K562 (cell line): ENCODE measurements at regions not wholly inside any gene's neighbourhood (a gene's known extent, or its start where the extent isn't known, plus 50 kb on each side); places are given as distances from the start of the nearest gene placed in this dataset.

Experiments
- ATAC-seq: fragments of 200-7000 bp; cut with Tn5 transposase; 3 replicates; pipeline ENCODE4 v1.9.1; 2020; ENCODE audit warnings: moderate library complexity
- BruUV-seq: library from RNA; stranded (reverse); fragments of 400-500 nt; replicated peaks from 2 replicates; lab custom pipeline; 2021; lab: Mats Ljungman, UMichigan
- CTCF ChIA-PET: fragments of 300-600 bp; formaldehyde crosslinking; extraction: SDS; loops from one replicate; lab custom pipeline; 2021; ENCODE audit warnings: low intra/inter-chr PET ratio; lab: Yijun Ruan, JAX
- POLR2A ChIA-PET: fragments of 300-600, 350-650 bp; sonication (Branson Sonifier 250); formaldehyde crosslinking; extraction: SDS; loops from one replicate; lab custom pipeline; 2021; ENCODE audit warnings: antibody characterized with exemption, inconsistent platforms; lab: Yijun Ruan, JAX
- DNase-seq, 4 experiments: peaks; one replicate each; pipeline versions ENCODE4 v3.0.0 to v3.0.0-alpha.2; 2011 to 2018; ENCODE audit warnings: low spot score in 3 of 4, mixed read lengths in 3 of 4; ENCODE audit errors: extremely low read depth in 1 of 4
- FAIRE-seq: peaks from 2 replicates; lab custom pipeline; 2011; peaks lifted over from hg19 to GRCh38; lab: Jason Lieb, UNC
- H2AFZ ChIP-seq: 2 replicates; pipeline ENCODE4 v1.6.0; 2011; ENCODE audit warnings: low read depth, low read length, control low read depth, inconsistent platforms
- H3K27ac ChIP-seq: fragments of 200-600 bp; 3 replicates; pipeline ENCODE4 v1.8.0; 2011; ENCODE audit warnings: low read depth, mild to moderate bottlenecking, control low read depth, inconsistent platforms, low read length, moderate library complexity, mixed read lengths; ENCODE audit errors: extremely low read depth
- H3K27me3 ChIP-seq, 2 experiments: fragments of 300-600 bp in 1 of 2; 2 replicates in 1 of 2; 3 replicates in 1 of 2; pipeline versions ENCODE4 v1.6.0 to v1.8.0; 2011; ENCODE audit warnings: inconsistent platforms in 2 of 2, low read length in 2 of 2, mild to moderate bottlenecking in 1 of 2, mixed read lengths in 1 of 2, moderate library complexity in 1 of 2; ENCODE audit not compliant: control insufficient read depth in 2 of 2, insufficient read depth in 2 of 2
- H3K36me3 ChIP-seq: fragments of 300-600 bp; 3 replicates; pipeline ENCODE4 v1.8.0; 2011; ENCODE audit warnings: mild to moderate bottlenecking, low read length, inconsistent platforms; ENCODE audit not compliant: control insufficient read depth, insufficient read depth
- H3K4me1 ChIP-seq, 2 experiments: fragments of 200-600 bp in 1 of 2; replicated peaks in 1 of 2; 2 replicates in 1 of 2; 3 replicates in 1 of 2; pipeline versions ENCODE4 v1.5.1 to v1.8.0; 2011; ENCODE audit warnings: inconsistent platforms in 2 of 2, low read length in 2 of 2, mild to moderate bottlenecking in 1 of 2, mixed read lengths in 1 of 2, moderate library complexity in 1 of 2; ENCODE audit not compliant: control insufficient read depth in 2 of 2, insufficient read depth in 2 of 2
- H3K4me2 ChIP-seq: 2 replicates; pipeline ENCODE4 v1.6.1; 2011; ENCODE audit warnings: low read length, control low read depth, inconsistent platforms, mixed read lengths; ENCODE audit not compliant: insufficient read depth
- H3K4me3 ChIP-seq: fragments of 200-600 bp; sonication (generic), shearing (Covaris generic); 2 replicates; pipeline ENCODE4 v1.5.1; 2016; ENCODE audit warnings: control low read depth, inconsistent platforms
- H3K79me2 ChIP-seq: fragments of 200-600 bp; 3 replicates; pipeline ENCODE4 v1.8.0; 2011; ENCODE audit warnings: low read length, inconsistent platforms; ENCODE audit not compliant: control insufficient read depth, insufficient read depth
- H3K9ac ChIP-seq, 2 experiments: 2 replicates each; pipeline versions ENCODE4 v1.6.0 to v1.6.1; 2011; ENCODE audit warnings: low read depth in 2 of 2, low read length in 2 of 2, control low read depth in 1 of 2, inconsistent platforms in 1 of 2, mild to moderate bottlenecking in 1 of 2, mixed read lengths in 1 of 2; ENCODE audit not compliant: insufficient read depth in 1 of 2
- H3K9me1 ChIP-seq: one replicate; pipeline ENCODE4 v1.6.0; 2011; ENCODE audit warnings: inconsistent platforms, mild to moderate bottlenecking, low read length, moderate library complexity; ENCODE audit not compliant: control insufficient read depth, insufficient read depth
- H3K9me3 ChIP-seq: replicated peaks from 2 replicates; pipeline ENCODE4 v1.5.1; 2011; ENCODE audit warnings: low read depth, low read length, inconsistent platforms; ENCODE audit not compliant: control insufficient read depth, insufficient read depth
- H4K20me1 ChIP-seq: replicated peaks from 2 replicates; pipeline ENCODE4 v1.6.1; 2011; ENCODE audit warnings: low read length, inconsistent platforms, mixed read lengths; ENCODE audit not compliant: control insufficient read depth, insufficient read depth
- ATF1 ChIP-seq, 2 experiments: fragments of 450-650 bp in 1 of 2; IDR thresholded peaks; 2 replicates each; pipeline ENCODE4 v1.6.1; 2016; ENCODE audit warnings: missing compliant biosample characterization in 1 of 2, missing genetic modification characterization in 1 of 2
- BRCA1 ChIP-seq, 2 experiments: fragments of 450-650 bp in 1 of 2; sonication (generic) in 1 of 2; formaldehyde crosslinking in 1 of 2; IDR thresholded peaks; 2 replicates each; pipeline versions ENCODE4 v1.5.0 to v1.6.1; 2017 to 2020; ENCODE audit warnings: mild to moderate bottlenecking in 1 of 2, missing genetic modification reagents in 1 of 2
- DDX20 ChIP-seq: fragments of 450-650 bp; IDR thresholded peaks from 2 replicates; pipeline ENCODE4 v1.6.1; 2016; ENCODE audit warnings: missing genetic modification characterization, low read depth, mild to moderate bottlenecking, missing compliant biosample characterization, moderate library complexity
- GTF2F1 ChIP-seq: IDR thresholded peaks from 2 replicates; pipeline ENCODE4 v1.6.1; 2011; ENCODE audit warnings: low read depth, low read length, improper control_type of control experiment
- NFYB ChIP-seq: IDR thresholded peaks from 2 replicates; pipeline ENCODE4 v1.6.1; 2011; ENCODE audit warnings: mild to moderate bottlenecking, moderate library complexity; ENCODE audit not compliant: insufficient read length; ENCODE audit errors: extremely low read depth
- RHOXF2B ChIP-seq: fragments of 250-450 bp; sonication (Bioruptor Pico); conservative IDR thresholded peaks from 2 replicates; pipeline ENCODE4 v1.5.1; 2021
- SREBF1 ChIP-seq: fragments of 150-350 bp; IDR thresholded peaks from 2 replicates; pipeline ENCODE4 v1.6.1; 2014; ENCODE audit warnings: antibody characterized with exemption, low read depth, low read length, borderline replicate concordance
- TAF15 ChIP-seq: fragments of 200-400 bp; formaldehyde crosslinking; IDR thresholded peaks from 2 replicates; pipeline ENCODE4 v1.6.1; 2017; ENCODE audit warnings: mild to moderate bottlenecking, low read depth, low read length, moderate library complexity
- XRCC3 ChIP-seq: fragments of 450-650 bp; IDR thresholded peaks from 2 replicates; pipeline ENCODE4 v1.6.1; 2017; ENCODE audit warnings: mild to moderate bottlenecking, moderate library complexity
- XRCC4 ChIP-seq: IDR thresholded peaks from one replicate; pipeline ENCODE4 v1.6.1; 2011; ENCODE audit not compliant: insufficient read depth, insufficient read length; ENCODE audit errors: extremely low read depth
- ZNF57 ChIP-seq: fragments of 450-650 bp; formaldehyde crosslinking; IDR thresholded peaks from 2 replicates; pipeline ENCODE4 v1.4.0; 2020; ENCODE audit warnings: mild to moderate bottlenecking, moderate library complexity
- WGBS: fragments of 100-300 bp; shearing (Covaris generic); methylation state at CpG from one replicate; pipeline ENCODE4 v1.1.6; 2016; ENCODE audit warnings: low coverage, mixed read lengths; ENCODE audit not compliant: insufficient coverage; ENCODE audit errors: missing lambda C conversion rate; 5-methylcytosine and 5-hydroxymethylcytosine counted together
- in situ Hi-C: fragments of 300-500 bp; cut with MboI; formaldehyde crosslinking; loops from 4 replicates; pipeline ENCODE4 v1.15.0; 2018; ENCODE audit warnings: inconsistent platforms, mixed read lengths
- intact Hi-C: fragments of 100-400 bp; cut with micrococcal nuclease; formaldehyde crosslinking; loops from 2 replicates; pipeline ENCODE4 v1.14.2; 2022
- TF ChIP-seq, protein P1 (sequence below): IDR thresholded peaks from 2 replicates; pipeline ENCODE4 v1.6.1; 2011; ENCODE audit warnings: borderline replicate concordance, low read depth, mild to moderate bottlenecking, moderate library complexity, low read length; ENCODE audit not compliant: insufficient read depth, poor library complexity, severe bottlenecking
- TF ChIP-seq, protein P2 (sequence below): fragments of 250-450 bp; sonication (Bioruptor Pico); IDR thresholded peaks from 2 replicates; pipeline ENCODE4 v1.4.0; 2020; ENCODE audit warnings: mild to moderate bottlenecking, moderate library complexity

GRCh38 chr5:96128204-96128864 is 166.7 kb upstream of the ELL2 start:
- in situ Hi-C loops (no loop called here), intact Hi-C loops (no loop called here)
- CTCF ChIA-PET = no interaction called here
- Histone ChIP-seq H3K27me3 (no peaks in the 10 kb centered on the region; a peak in 1 of 5 replicates), H3K9me3 (no peaks in the 10 kb centered on the region), H4K20me1 (no peaks in the 10 kb centered on the region), H3K27ac (no peak overlapping the region), H3K4me3 (no peak overlapping the region), H3K79me2 (no peaks in the 10 kb centered on the region), H3K9me1 (no peaks in the 10 kb centered on the region), H2AFZ (no peak overlapping the region), H3K9ac (no peak overlapping the region), H3K4me1 (no peaks in the 10 kb centered on the region), H3K36me3 (no peaks in the 10 kb centered on the region), H3K4me2 (no peak overlapping the region)
- BruUV-seq = no TSS peak
- 2% methylated on average over 6 of the region's 6 CpGs for WGBS
- FAIRE-seq (no peak), ATAC-seq (no peak), DNase-seq (no peak)
- no peak for TF ChIP-seq DDX20 (tag)
- no peak for TF ChIP-seq XRCC4
- no peak for TF ChIP-seq SREBF1
- TF ChIP-seq, protein P1, sequence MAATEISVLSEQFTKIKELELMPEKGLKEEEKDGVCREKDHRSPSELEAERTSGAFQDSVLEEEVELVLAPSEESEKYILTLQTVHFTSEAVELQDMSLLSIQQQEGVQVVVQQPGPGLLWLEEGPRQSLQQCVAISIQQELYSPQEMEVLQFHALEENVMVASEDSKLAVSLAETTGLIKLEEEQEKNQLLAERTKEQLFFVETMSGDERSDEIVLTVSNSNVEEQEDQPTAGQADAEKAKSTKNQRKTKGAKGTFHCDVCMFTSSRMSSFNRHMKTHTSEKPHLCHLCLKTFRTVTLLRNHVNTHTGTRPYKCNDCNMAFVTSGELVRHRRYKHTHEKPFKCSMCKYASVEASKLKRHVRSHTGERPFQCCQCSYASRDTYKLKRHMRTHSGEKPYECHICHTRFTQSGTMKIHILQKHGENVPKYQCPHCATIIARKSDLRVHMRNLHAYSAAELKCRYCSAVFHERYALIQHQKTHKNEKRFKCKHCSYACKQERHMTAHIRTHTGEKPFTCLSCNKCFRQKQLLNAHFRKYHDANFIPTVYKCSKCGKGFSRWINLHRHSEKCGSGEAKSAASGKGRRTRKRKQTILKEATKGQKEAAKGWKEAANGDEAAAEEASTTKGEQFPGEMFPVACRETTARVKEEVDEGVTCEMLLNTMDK = no peak
- no peak for TF ChIP-seq TAF15
- TF ChIP-seq RHOXF2B (CRISPR knock-in tag) = no peak
- no peak for TF ChIP-seq ZNF57
- TF ChIP-seq NFYB = no peak
- no peak for TF ChIP-seq GTF2F1
- TF ChIP-seq, protein P2, sequence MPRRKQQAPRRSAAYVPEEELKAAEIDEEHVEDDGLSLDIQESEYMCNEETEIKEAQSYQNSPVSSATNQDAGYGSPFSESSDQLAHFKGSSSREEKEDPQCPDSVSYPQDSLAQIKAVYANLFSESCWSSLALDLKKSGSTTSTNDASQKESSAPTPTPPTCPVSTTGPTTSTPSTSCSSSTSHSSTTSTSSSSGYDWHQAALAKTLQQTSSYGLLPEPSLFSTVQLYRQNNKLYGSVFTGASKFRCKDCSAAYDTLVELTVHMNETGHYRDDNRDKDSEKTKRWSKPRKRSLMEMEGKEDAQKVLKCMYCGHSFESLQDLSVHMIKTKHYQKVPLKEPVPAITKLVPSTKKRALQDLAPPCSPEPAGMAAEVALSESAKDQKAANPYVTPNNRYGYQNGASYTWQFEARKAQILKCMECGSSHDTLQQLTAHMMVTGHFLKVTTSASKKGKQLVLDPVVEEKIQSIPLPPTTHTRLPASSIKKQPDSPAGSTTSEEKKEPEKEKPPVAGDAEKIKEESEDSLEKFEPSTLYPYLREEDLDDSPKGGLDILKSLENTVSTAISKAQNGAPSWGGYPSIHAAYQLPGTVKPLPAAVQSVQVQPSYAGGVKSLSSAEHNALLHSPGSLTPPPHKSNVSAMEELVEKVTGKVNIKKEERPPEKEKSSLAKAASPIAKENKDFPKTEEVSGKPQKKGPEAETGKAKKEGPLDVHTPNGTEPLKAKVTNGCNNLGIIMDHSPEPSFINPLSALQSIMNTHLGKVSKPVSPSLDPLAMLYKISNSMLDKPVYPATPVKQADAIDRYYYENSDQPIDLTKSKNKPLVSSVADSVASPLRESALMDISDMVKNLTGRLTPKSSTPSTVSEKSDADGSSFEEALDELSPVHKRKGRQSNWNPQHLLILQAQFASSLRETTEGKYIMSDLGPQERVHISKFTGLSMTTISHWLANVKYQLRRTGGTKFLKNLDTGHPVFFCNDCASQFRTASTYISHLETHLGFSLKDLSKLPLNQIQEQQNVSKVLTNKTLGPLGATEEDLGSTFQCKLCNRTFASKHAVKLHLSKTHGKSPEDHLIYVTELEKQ (CRISPR knock-in tag) = no peak
- TF ChIP-seq XRCC3 = no peak
- no peak for TF ChIP-seq ATF1 (CRISPR knock-in tag; IDR thresholded peaks at IDR 0.05)
- TF ChIP-seq ATF1 (tag; IDR thresholded peaks at IDR 0.05) = no peak
- no peak for TF ChIP-seq BRCA1 (IDR thresholded peaks at IDR 0.05)
- no peak for TF ChIP-seq BRCA1 (CRISPR knock-in tag; IDR thresholded peaks at IDR 0.05)
- POLR2A ChIA-PET = interaction anchor here (1.4 kb wide), 1 partner anchor 21 kb away, joined by 3 read pairs; no protein-coding TSS in a partner anchor
